HEK293 (cell line): ENCODE measurements at regions not wholly inside any gene's neighbourhood (a gene's known extent, or its start where the extent isn't known, plus 50 kb on each side); places are given as distances from the start of the nearest gene placed in this dataset.

Experiments
- CTCF ChIA-PET: fragments of 350-600 bp; formaldehyde crosslinking; extraction: SDS; loops from one replicate; lab custom pipeline; 2021; ENCODE audit warnings: antibody characterized with exemption; lab: Yijun Ruan, JAX
- POLR2A ChIA-PET: fragments of 300-600 bp; formaldehyde crosslinking; extraction: SDS; loops from one replicate; lab custom pipeline; 2020; ENCODE audit warnings: antibody characterized with exemption, inconsistent platforms; lab: Yijun Ruan, JAX
- H3K27ac ChIP-seq: fragments of 200-500 bp; sonication (Bioruptor generic); 2 replicates; pipeline ENCODE4 v1.5.1; 2014; ENCODE audit warnings: low read depth, low read length, control low read depth, inconsistent platforms; ENCODE audit errors: extremely low read depth
- H3K36me3 ChIP-seq, 2 experiments: fragments of 200-500 bp in 1 of 2; sonication (Bioruptor generic) in 1 of 2; 1 replicate in 1 of 2; 2 replicates in 1 of 2; pipeline ENCODE4 v1.5.1; 2014 to 2017; ENCODE audit warnings: inconsistent platforms in 2 of 2, low read length in 2 of 2; ENCODE audit not compliant: control insufficient read depth in 2 of 2, insufficient read depth in 1 of 2
- H3K4me1 ChIP-seq: fragments of 200-500 bp; sonication (Bioruptor generic); 2 replicates; pipeline ENCODE4 v1.5.1; 2014; ENCODE audit warnings: mild to moderate bottlenecking, low read length, inconsistent platforms; ENCODE audit not compliant: control insufficient read depth, insufficient read depth
- H3K4me3 ChIP-seq: 2 replicates; pipeline ENCODE4 v1.5.1; 2011; ENCODE audit warnings: low read depth, mild to moderate bottlenecking, control low read depth, low read length, moderate library complexity
- H3K9me3 ChIP-seq: fragments of 200-500 bp; sonication (Bioruptor generic); 2 replicates; pipeline ENCODE4 v1.5.1; 2014; ENCODE audit warnings: low read depth, low read length, inconsistent platforms; ENCODE audit not compliant: control insufficient read depth, insufficient read depth
- BCL11B ChIP-seq: fragments of 450-650 bp; formaldehyde crosslinking; IDR thresholded peaks from 2 replicates; pipeline ENCODE4 v1.5.1; 2016; ENCODE audit warnings: low read depth, missing biosample characterization, missing genetic modification characterization
- CTCF ChIP-seq: fragments of 450-650 bp; formaldehyde crosslinking; IDR thresholded peaks from 2 replicates; pipeline ENCODE4 v1.5.1; 2016; ENCODE audit warnings: missing biosample characterization, missing genetic modification characterization
- GFI1B ChIP-seq: fragments of 450-650 bp; formaldehyde crosslinking; IDR thresholded peaks from 2 replicates; pipeline ENCODE4 v1.5.1; 2016; ENCODE audit warnings: missing biosample characterization, missing genetic modification characterization
- GLI2 ChIP-seq: fragments of 450-650 bp; formaldehyde crosslinking; IDR thresholded peaks from 2 replicates; pipeline ENCODE4; 2017; ENCODE audit warnings: missing biosample characterization, missing genetic modification characterization, low read depth, borderline replicate concordance
- KLF17 ChIP-seq: fragments of 450-650 bp; formaldehyde crosslinking; IDR thresholded peaks from 2 replicates; pipeline ENCODE4 v1.5.1; 2016; ENCODE audit warnings: missing biosample characterization, missing genetic modification characterization
- KLF7 ChIP-seq: fragments of 450-650 bp; formaldehyde crosslinking; IDR thresholded peaks from 2 replicates; pipeline ENCODE4 v1.5.1; 2016; ENCODE audit warnings: missing biosample characterization, missing genetic modification characterization, borderline replicate concordance
- MYNN ChIP-seq: fragments of 450-650 bp; formaldehyde crosslinking; IDR thresholded peaks from 2 replicates; pipeline ENCODE4 v1.5.1; 2016; ENCODE audit warnings: missing biosample characterization, missing genetic modification characterization, borderline replicate concordance
- PBX3 ChIP-seq: sonication (generic); formaldehyde crosslinking; IDR thresholded peaks from 2 replicates; pipeline ENCODE4 v1.8.1; 2022; ENCODE audit warnings: mild to moderate bottlenecking, moderate library complexity, missing genetic modification reagents
- SALL2 ChIP-seq: fragments of 450-650 bp; formaldehyde crosslinking; IDR thresholded peaks from 2 replicates; pipeline ENCODE4 v1.5.0; 2017; ENCODE audit warnings: missing biosample characterization, mild to moderate bottlenecking, missing genetic modification characterization, borderline replicate concordance
- SP7 ChIP-seq: fragments of 450-650 bp; formaldehyde crosslinking; IDR thresholded peaks from 2 replicates; pipeline ENCODE4 v1.5.1; 2016; ENCODE audit warnings: missing biosample characterization, missing genetic modification characterization
- WT1 ChIP-seq: fragments of 450-650 bp; formaldehyde crosslinking; IDR thresholded peaks from 2 replicates; pipeline ENCODE4 v1.5.1; 2016; ENCODE audit warnings: missing biosample characterization, missing genetic modification characterization
- YY1 ChIP-seq: fragments of 450-650 bp; formaldehyde crosslinking; IDR thresholded peaks from 2 replicates; pipeline ENCODE4 v1.5.1; 2018; ENCODE audit warnings: missing biosample characterization, missing genetic modification characterization
- ZBTB26 ChIP-seq: fragments of 450-650 bp; formaldehyde crosslinking; optimal IDR thresholded peaks from 2 replicates; pipeline ENCODE3; 2016; ENCODE audit warnings: missing biosample characterization, mild to moderate bottlenecking, missing genetic modification characterization
- ZNF114 ChIP-seq: fragments of 450-650 bp; formaldehyde crosslinking; IDR thresholded peaks from 2 replicates; pipeline ENCODE4 v1.5.0; 2017; ENCODE audit warnings: missing biosample characterization, missing genetic modification characterization
- ZNF133 ChIP-seq: fragments of 450-650 bp; formaldehyde crosslinking; IDR thresholded peaks from 2 replicates; pipeline ENCODE4 v1.5.1; 2016; ENCODE audit warnings: missing biosample characterization, missing genetic modification characterization
- ZNF214 ChIP-seq: fragments of 450-650 bp; formaldehyde crosslinking; IDR thresholded peaks from 2 replicates; pipeline ENCODE4 v1.5.1; 2017; ENCODE audit warnings: missing biosample characterization, mild to moderate bottlenecking, missing genetic modification characterization, borderline replicate concordance
- ZNF221 ChIP-seq: fragments of 450-650 bp; formaldehyde crosslinking; IDR thresholded peaks from 2 replicates; pipeline ENCODE4 v1.5.1; 2017; ENCODE audit warnings: missing biosample characterization, missing genetic modification characterization, borderline replicate concordance
- ZNF239 ChIP-seq: fragments of 450-650 bp; formaldehyde crosslinking; IDR thresholded peaks from 2 replicates; pipeline ENCODE4 v1.5.1; 2016; ENCODE audit warnings: missing biosample characterization, missing genetic modification characterization
- ZNF394 ChIP-seq: fragments of 450-650 bp; formaldehyde crosslinking; IDR thresholded peaks from 2 replicates; pipeline ENCODE4 v1.5.1; 2016; ENCODE audit warnings: missing biosample characterization, missing genetic modification characterization, mild to moderate bottlenecking, moderate library complexity, borderline replicate concordance
- ZNF433 ChIP-seq: fragments of 450-650 bp; formaldehyde crosslinking; IDR thresholded peaks from 2 replicates; pipeline ENCODE4 v1.5.1; 2016; ENCODE audit warnings: missing biosample characterization, missing genetic modification characterization, low read depth
- ZNF473 ChIP-seq: fragments of 450-650 bp; formaldehyde crosslinking; IDR thresholded peaks from 2 replicates; pipeline ENCODE4 v1.5.1; 2017; ENCODE audit warnings: missing biosample characterization, missing genetic modification characterization
- ZNF488 ChIP-seq: fragments of 450-650 bp; formaldehyde crosslinking; IDR thresholded peaks from 2 replicates; pipeline ENCODE4 v1.5.1; 2016; ENCODE audit warnings: missing biosample characterization, missing genetic modification characterization
- ZNF555 ChIP-seq: fragments of 450-650 bp; formaldehyde crosslinking; conservative IDR thresholded peaks from 2 replicates; pipeline ENCODE4 v1.5.1; 2017; ENCODE audit warnings: missing biosample characterization, mild to moderate bottlenecking, missing genetic modification characterization, inconsistent platforms
- ZNF639 ChIP-seq: fragments of 450-650 bp; formaldehyde crosslinking; IDR thresholded peaks from 2 replicates; pipeline ENCODE4 v1.5.1; 2016; ENCODE audit warnings: missing biosample characterization, missing genetic modification characterization
- ZNF660 ChIP-seq: fragments of 450-650 bp; IDR thresholded peaks from 2 replicates; pipeline ENCODE4 v1.5.1; 2018; ENCODE audit warnings: missing biosample characterization, mild to moderate bottlenecking, missing genetic modification characterization
- ZNF677 ChIP-seq: fragments of 450-650 bp; IDR thresholded peaks from 2 replicates; pipeline ENCODE4 v1.5.0; 2018; ENCODE audit warnings: missing biosample characterization, mild to moderate bottlenecking, missing genetic modification characterization, moderate library complexity

GRCh38 chr1:193631306-193631705 is 444.9 kb upstream of the B3GALT2 start (continued):
- TF ChIP-seq CTCF (no peak), GLI2 (tag by site-specific recombination) (no peak)

GRCh38 chr1:193629875-193630274 is 443.5 kb upstream of the B3GALT2 start:
- Histone ChIP-seq H3K27ac (no peak overlapping the region), H3K36me3 (no peaks in the 10 kb centered on the region), H3K9me3 (no peaks in the 10 kb centered on the region), H3K4me1 (no peaks in the 10 kb centered on the region), H3K4me3 (no peak overlapping the region)
- POLR2A ChIA-PET: no interaction called here
- TF ChIP-seq ZBTB26 (tag by site-specific recombination) (no peak), ZNF114 (tag by site-specific recombination) (no peak), ZNF214 (tag by site-specific recombination) (no peak), ZNF133 (no peak), ZNF639 (tag by site-specific recombination) (no peak), ZNF433 (tag by site-specific recombination) (no peak), SP7 (tag by site-specific recombination) (no peak), MYNN (no peak)
- CTCF ChIA-PET: no interaction called here

GRCh38 chr1:193626695-193627094 is 440.3 kb upstream of the B3GALT2 start:
- H3K36me3 ChIP-seq: no peaks in the 10 kb centered on the region
- TF ChIP-seq KLF17 (tag by site-specific recombination) (no peak), YY1 (tag by site-specific recombination) (no peak), BCL11B (tag by site-specific recombination) (no peak), ZNF660 (no peak), ZNF677 (no peak), ZNF114 (tag by site-specific recombination) (no peak), ZNF239 (tag by site-specific recombination) (no peak), ZNF394 (tag by site-specific recombination) (no peak), KLF7 (tag by site-specific recombination) (no peak), PBX3 (CRISPR knock-in tag) (no peak), ZNF488 (tag by site-specific recombination) (no peak), ZNF555 (tag by site-specific recombination) (no peak), ZNF221 (tag by site-specific recombination) (no peak), SALL2 (no peak), GFI1B (tag by site-specific recombination) (no peak), ZNF473 (no peak), WT1 (tag by site-specific recombination) (no peak)
- TF ChIP-seq, all 188 proteins: peak for 0
- no peaks in the 10 kb centered on the region for H3K4me1 ChIP-seq
- ChIA-PET CTCF (no interaction called here), POLR2A (no interaction called here)
- H3K4me3 ChIP-seq: no peak overlapping the region
- H3K27ac ChIP-seq: no peak overlapping the region
- H3K9me3 ChIP-seq: no peaks in the 10 kb centered on the region
